CD4-positive, alpha-beta T cell (primary cell): ENCODE measurements at regions not wholly inside any gene's neighbourhood (a gene's known extent, or its start where the extent isn't known, plus 50 kb on each side); places are given as distances from the start of the nearest gene placed in this dataset.

Experiments used
- ATAC-seq: fragments of 200-7000 bp; cut with Tn5 transposase; one replicate; pipeline ENCODE4 v1.10.0; 2022; ENCODE audit warnings: mild to moderate bottlenecking; ENCODE audit not compliant: poor library complexity
- CTCF ChIA-PET: fragments of 350-600 bp; sonication (Branson Sonifier 250); formaldehyde crosslinking; loops from one replicate; lab custom pipeline; 2021; ENCODE audit warnings: antibody characterized with exemption, inconsistent platforms; lab: Charles Lee
- POLR2A ChIA-PET: fragments of 350-600 bp; sonication (Branson Sonifier 250); formaldehyde crosslinking; loops from one replicate; lab custom pipeline; 2021; ENCODE audit warnings: antibody characterized with exemption, inconsistent platforms; lab: Charles Lee
- DNase-seq, 14 experiments: peaks; one replicate each; pipeline ENCODE4 v3.0.0-alpha.2; 2013 to 2020; ENCODE audit warnings: mixed read lengths in 2 of 14
- H3K27ac ChIP-seq, 2 donors: one replicate each; pipeline versions ENCODE4 v1.5.1 to v1.7.0; 2013; ENCODE audit warnings: low read length in 2 of 2, low read depth in 1 of 2, mild to moderate bottlenecking in 1 of 2
- H3K27me3 ChIP-seq, 2 experiments: 1 replicate in 1 of 2; 2 replicates in 1 of 2; pipeline versions ENCODE4 v1.6.1 to v1.7.0; 2013; ENCODE audit warnings: low read length in 2 of 2, control low read depth in 1 of 2, mild to moderate bottlenecking in 1 of 2, moderate library complexity in 1 of 2; ENCODE audit not compliant: insufficient read depth in 2 of 2, control insufficient read depth in 1 of 2
- H3K36me3 ChIP-seq: one replicate; pipeline ENCODE4 v1.6.1; 2013; ENCODE audit warnings: low read length, control low read depth; ENCODE audit not compliant: insufficient read depth
- H3K4me1 ChIP-seq: one replicate; pipeline ENCODE4 v1.6.1; 2013; ENCODE audit warnings: low read length, control low read depth; ENCODE audit not compliant: insufficient read depth
- H3K4me3 ChIP-seq: one replicate; pipeline ENCODE4 v1.5.1; 2013; ENCODE audit warnings: mild to moderate bottlenecking, low read length, moderate library complexity
- H3K9me3 ChIP-seq, 2 experiments: 1 replicate in 1 of 2; 2 replicates in 1 of 2; pipeline versions ENCODE4 v1.6.1 to v1.7.0; 2013; ENCODE audit warnings: low read length in 2 of 2, mild to moderate bottlenecking in 2 of 2, control low read depth in 1 of 2, moderate library complexity in 1 of 2; ENCODE audit not compliant: control insufficient read depth in 1 of 2, insufficient read depth in 1 of 2
- H3K27ac Mint-ChIP-seq: one replicate; pipeline ENCODE4 v1.8.0; 2020; ENCODE audit warnings: mixed read lengths
- H3K27me3 Mint-ChIP-seq: one replicate; pipeline ENCODE4 v1.8.0; 2021; ENCODE audit warnings: mixed read lengths
- H3K36me3 Mint-ChIP-seq: one replicate; pipeline ENCODE4 v1.8.0; 2021; ENCODE audit warnings: low read depth, mixed read lengths
- H3K4me1 Mint-ChIP-seq: one replicate; pipeline ENCODE4 v1.8.0; 2021; ENCODE audit warnings: low read depth, mixed read lengths
- H3K4me3 Mint-ChIP-seq: one replicate; pipeline ENCODE4 v1.8.0; 2020; ENCODE audit warnings: mild to moderate bottlenecking, mixed read lengths
- H3K9me3 Mint-ChIP-seq: one replicate; pipeline ENCODE4 v1.8.0; 2020; ENCODE audit warnings: mixed read lengths
- intact Hi-C, 2 experiments: fragments of 100-400 bp; cut with DNase I in 1 of 2; cut with micrococcal nuclease in 1 of 2; formaldehyde crosslinking; loops; one replicate each; pipeline versions ENCODE4 v1.15.1 to v1.9.0; 2023 to 2025; cut with DNase I, micrococcal nuclease
- TF ChIP-seq, protein P1 (sequence below): fragments of 200-600 bp; IDR thresholded peaks from one replicate; pipeline ENCODE4 v1.8.0; 2022; ENCODE audit warnings: antibody characterized with exemption, mild to moderate bottlenecking

DNA sequence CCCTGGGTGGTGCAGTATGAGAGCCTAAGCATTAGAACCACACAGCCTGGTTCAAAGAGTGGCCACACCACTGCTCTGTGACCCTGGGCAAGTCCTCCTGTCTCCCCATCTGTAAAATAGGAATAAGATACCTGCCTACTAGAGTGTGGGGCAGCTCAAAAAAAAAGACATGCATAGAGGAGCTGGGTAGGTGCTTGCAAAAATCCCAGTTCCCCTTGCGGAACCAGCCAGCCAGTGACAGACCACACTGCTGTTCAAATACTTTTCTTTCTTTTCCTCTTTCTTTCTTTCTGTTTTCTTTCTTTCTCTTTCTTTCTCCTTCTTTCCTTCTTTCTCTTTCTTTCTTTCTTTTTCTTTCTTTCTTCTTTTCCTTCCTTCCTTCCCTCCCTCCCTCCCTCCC, 63.0 kb upstream of the TRIM2 start:
- ATAC-seq (no peak), DNase-seq (no peak)
- Histone ChIP-seq H3K27me3 (no peaks in the 10 kb centered on the region), H3K4me3 (no peak overlapping the region), H3K36me3 (no peaks in the 10 kb centered on the region), H3K4me1 (peaks cover 4% of the 10 kb centered on the region), H3K9me3 (no peaks in the 10 kb centered on the region), H3K27ac (no peak overlapping the region)
- Mint-ChIP-seq H3K4me1 (peaks cover 9% of the 10 kb centered on the region), H3K9me3 (no peaks in the 10 kb centered on the region), H3K4me3 (no peak overlapping the region), H3K36me3 (no peaks in the 10 kb centered on the region), H3K27me3 (no peaks in the 10 kb centered on the region), H3K27ac (no peak overlapping the region)
- CTCF ChIA-PET, result no interaction called here
- TF ChIP-seq, protein P1, sequence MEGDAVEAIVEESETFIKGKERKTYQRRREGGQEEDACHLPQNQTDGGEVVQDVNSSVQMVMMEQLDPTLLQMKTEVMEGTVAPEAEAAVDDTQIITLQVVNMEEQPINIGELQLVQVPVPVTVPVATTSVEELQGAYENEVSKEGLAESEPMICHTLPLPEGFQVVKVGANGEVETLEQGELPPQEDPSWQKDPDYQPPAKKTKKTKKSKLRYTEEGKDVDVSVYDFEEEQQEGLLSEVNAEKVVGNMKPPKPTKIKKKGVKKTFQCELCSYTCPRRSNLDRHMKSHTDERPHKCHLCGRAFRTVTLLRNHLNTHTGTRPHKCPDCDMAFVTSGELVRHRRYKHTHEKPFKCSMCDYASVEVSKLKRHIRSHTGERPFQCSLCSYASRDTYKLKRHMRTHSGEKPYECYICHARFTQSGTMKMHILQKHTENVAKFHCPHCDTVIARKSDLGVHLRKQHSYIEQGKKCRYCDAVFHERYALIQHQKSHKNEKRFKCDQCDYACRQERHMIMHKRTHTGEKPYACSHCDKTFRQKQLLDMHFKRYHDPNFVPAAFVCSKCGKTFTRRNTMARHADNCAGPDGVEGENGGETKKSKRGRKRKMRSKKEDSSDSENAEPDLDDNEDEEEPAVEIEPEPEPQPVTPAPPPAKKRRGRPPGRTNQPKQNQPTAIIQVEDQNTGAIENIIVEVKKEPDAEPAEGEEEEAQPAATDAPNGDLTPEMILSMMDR, result no peak
- intact Hi-C loops, result loop anchor here (5.0 to 10.0 kb wide), 3 partner anchors 436 to 606 kb away; no protein-coding TSS in a partner anchor
- POLR2A ChIA-PET, result no interaction called here

DNA sequence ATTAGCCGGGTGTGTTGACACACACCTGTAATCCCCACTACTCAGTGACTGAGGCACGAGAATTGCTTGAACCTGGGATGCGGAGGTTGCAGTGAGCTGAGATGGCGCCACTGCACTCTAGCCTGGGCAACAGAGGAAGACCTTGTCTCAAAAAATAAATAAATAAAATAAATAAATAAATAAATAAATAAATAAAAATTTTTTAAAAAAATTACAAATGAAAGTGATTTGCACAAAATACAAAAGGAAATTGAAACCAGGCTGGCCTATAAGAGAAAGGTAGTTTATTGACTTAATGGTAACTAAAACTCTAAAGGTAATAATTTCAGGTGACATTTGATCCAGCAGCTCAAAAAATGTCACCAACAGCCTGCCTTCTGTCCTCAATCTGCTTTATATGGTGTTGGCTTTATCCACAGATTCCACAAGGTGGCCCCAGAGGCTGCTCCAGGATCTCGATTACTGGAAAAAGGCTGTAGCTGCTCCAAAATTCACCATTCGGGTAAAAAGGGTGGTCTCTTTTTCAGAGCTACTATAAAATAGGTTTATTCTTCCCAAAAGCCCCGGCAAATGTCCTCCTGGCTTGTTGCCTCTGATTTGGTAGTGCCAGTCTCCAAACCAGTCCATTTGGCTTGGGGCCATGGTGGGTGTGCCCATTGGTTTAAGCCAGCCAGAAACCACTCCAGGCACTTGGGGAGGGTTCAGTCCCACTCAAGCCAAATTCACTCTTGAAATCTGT, 61.4 kb upstream of the TRIM2 start:
- intact Hi-C loops, result loop anchor here (1.0 to 10.0 kb wide), 6 partner anchors 175 to 604 kb away; no protein-coding TSS in a partner anchor
- peak; percentile 84 for ATAC-seq
- peak; percentile 33 to 80 (median 48) for DNase-seq
- ChIA-PET POLR2A (interaction anchor here (0.8 to 1.1 kb wide), 3 partner anchors 10 to 81 kb away, joined by 3 read pairs; no protein-coding TSS in a partner anchor), CTCF (interaction anchor here (0.6 to 2.2 kb wide), 18 partner anchors 10 to 295 kb away, joined by 3 to 16 read pairs (median 4); no protein-coding TSS in a partner anchor)
- H3K27me3 ChIP-seq, result no peaks in the 10 kb centered on the region
- H3K27ac Mint-ChIP-seq, result no peak overlapping the region
- H3K36me3 ChIP-seq, result no peaks in the 10 kb centered on the region
- H3K4me1 Mint-ChIP-seq, result peaks cover 9% of the 10 kb centered on the region
- H3K4me1 ChIP-seq, result peaks cover 4% of the 10 kb centered on the region
- TF ChIP-seq, protein P1, result peak; percentile 72
- H3K36me3 Mint-ChIP-seq, result no peaks in the 10 kb centered on the region
- H3K27ac ChIP-seq, result no peak overlapping the region
- H3K9me3 Mint-ChIP-seq, result no peaks in the 10 kb centered on the region
- H3K4me3 Mint-ChIP-seq, result no peak overlapping the region
- H3K4me3 ChIP-seq, result no peak overlapping the region
- H3K27me3 Mint-ChIP-seq, result no peaks in the 10 kb centered on the region
- H3K9me3 ChIP-seq, result no peaks in the 10 kb centered on the region

DNA sequence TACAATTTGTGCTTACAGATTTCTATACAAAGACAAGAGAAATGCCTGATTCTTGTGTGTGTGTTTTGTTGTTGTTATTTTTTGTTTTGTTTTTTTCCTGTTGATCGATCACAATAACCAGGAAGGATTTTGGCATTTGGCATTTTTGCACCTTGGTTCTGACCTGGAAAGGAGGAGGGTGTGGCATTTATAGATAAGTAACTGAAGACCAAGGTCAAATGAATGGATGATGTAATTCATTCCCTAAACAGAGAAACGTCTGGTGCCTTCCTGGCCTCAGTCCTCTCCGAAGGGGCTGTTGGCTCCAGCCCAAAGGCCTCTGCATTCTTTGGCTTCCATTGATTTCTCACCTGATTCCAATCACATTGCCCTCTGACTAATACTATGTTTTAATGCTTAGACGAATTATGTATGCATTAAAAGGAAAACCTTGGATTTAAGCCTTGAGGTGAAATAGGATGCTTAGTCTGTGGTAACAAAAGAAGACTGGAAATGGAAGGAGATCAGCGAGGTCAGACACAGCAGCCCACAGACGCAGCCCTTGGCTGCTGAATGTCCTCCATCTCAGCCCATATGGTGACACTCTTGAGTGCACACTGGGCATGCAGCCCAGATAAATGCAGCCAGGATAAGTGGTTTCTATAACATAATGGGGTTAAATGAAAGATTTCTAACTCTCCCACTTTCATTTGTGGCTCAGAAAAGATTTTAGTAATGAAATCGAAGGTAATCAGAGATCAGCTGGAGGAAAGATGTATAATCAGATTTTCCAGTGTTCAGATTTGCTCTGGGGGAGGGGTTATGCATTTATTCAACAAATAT, 60.5 kb upstream of the TRIM2 start:
- no peak for DNase-seq
- POLR2A ChIA-PET, result interaction anchor here (1.1 kb wide), 1 partner anchor 80 kb away, joined by 3 read pairs; no protein-coding TSS in a partner anchor
- Histone ChIP-seq H3K4me1 (peaks cover 4% of the 10 kb centered on the region), H3K9me3 (no peaks in the 10 kb centered on the region), H3K4me3 (no peak overlapping the region), H3K27me3 (no peaks in the 10 kb centered on the region), H3K27ac (no peak overlapping the region), H3K36me3 (no peaks in the 10 kb centered on the region)
- no peak for ATAC-seq
- Mint-ChIP-seq H3K27ac (no peak overlapping the region), H3K4me1 (peaks cover 9% of the 10 kb centered on the region), H3K9me3 (no peaks in the 10 kb centered on the region), H3K36me3 (no peaks in the 10 kb centered on the region), H3K4me3 (no peak overlapping the region), H3K27me3 (no peaks in the 10 kb centered on the region)
- CTCF ChIA-PET, result interaction anchor here (1.1 to 2.2 kb wide), 17 partner anchors 9 to 202 kb away, joined by 3 to 16 read pairs (median 4); no protein-coding TSS in a partner anchor
- TF ChIP-seq, protein P1, result no peak
- intact Hi-C loops, result loop anchor here (1.0 to 10.0 kb wide), 6 partner anchors 175 to 604 kb away; no protein-coding TSS in a partner anchor
